ENCODE measurements at regions not wholly inside any gene's neighbourhood (a gene's known extent, or its start where the extent isn't known, plus 50 kb on each side); places are given as distances from the start of the nearest gene placed in this dataset.

DNA sequence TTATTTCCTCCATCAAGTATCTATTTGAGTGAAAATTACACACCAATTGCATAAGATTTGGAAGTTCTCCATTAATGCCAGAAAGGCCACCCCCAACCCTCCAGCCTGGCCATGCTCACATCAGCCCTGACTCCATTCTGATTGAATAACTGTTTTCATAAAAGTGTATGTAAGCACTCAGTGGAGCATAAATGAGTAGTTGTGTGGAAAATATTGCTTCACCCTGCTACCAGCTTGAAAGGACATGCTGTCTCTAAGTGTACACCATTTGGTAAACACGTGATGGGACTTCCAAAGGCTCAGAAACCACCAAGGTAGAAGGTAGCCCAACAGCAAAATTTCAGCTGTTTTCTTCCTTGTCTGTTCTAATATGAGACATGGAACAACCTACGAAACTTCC, 393.8 kb downstream of the ZNF385D start:
- TF ChIP-seq POLR2A (IDR thresholded peaks at IDR 0.05; ENCODE audit: low read depth, low read length): no peak
- no peak for TF ChIP-seq RAD21 (IDR thresholded peaks at IDR 0.05; ENCODE audit: insufficient read depth, low read depth, low read length)
- TF ChIP-seq, protein P1, sequence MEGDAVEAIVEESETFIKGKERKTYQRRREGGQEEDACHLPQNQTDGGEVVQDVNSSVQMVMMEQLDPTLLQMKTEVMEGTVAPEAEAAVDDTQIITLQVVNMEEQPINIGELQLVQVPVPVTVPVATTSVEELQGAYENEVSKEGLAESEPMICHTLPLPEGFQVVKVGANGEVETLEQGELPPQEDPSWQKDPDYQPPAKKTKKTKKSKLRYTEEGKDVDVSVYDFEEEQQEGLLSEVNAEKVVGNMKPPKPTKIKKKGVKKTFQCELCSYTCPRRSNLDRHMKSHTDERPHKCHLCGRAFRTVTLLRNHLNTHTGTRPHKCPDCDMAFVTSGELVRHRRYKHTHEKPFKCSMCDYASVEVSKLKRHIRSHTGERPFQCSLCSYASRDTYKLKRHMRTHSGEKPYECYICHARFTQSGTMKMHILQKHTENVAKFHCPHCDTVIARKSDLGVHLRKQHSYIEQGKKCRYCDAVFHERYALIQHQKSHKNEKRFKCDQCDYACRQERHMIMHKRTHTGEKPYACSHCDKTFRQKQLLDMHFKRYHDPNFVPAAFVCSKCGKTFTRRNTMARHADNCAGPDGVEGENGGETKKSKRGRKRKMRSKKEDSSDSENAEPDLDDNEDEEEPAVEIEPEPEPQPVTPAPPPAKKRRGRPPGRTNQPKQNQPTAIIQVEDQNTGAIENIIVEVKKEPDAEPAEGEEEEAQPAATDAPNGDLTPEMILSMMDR (IDR thresholded peaks at IDR 0.05 in 2 of 3, conservative IDR thresholded peaks at IDR 0.05 in 1 of 3; ENCODE audit: control insufficient read depth in 2 of 3, extremely low read depth in 1 of 3, insufficient read depth in 1 of 3, low read depth in 3 of 3, low read length in 3 of 3): no peak
- no peak for TF ChIP-seq IRF4 (IDR thresholded peaks at IDR 0.05; ENCODE audit: low read depth, low read length)
- TF ChIP-seq CREB1 (IDR thresholded peaks at IDR 0.05; ENCODE audit: low read depth): no peak
